ENCODE measurements at regions not wholly inside any gene's neighbourhood (a gene's known extent, or its start where the extent isn't known, plus 50 kb on each side); places are given as distances from the start of the nearest gene placed in this dataset.

DNA sequence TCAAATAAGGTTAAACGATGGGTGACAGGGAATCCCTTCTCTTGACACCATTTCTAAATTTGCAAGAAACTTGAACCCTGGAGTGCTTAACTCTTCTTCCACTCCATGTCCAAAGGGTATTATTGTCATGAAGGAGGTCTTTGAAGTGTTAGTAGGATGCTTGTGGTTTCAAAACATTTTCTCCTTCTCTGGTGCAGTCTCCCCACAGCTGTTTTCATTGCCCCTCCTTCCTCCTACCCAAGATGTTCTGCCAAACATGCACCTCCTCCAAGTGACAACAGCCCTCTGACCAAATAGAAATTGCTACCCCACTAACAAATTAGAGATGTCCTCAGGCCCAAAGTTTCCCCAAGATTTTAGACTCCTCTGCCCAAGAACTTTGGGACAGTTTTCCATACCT is 151.4 kb downstream of the POLR2M start:
- TF ChIP-seq, protein P1, sequence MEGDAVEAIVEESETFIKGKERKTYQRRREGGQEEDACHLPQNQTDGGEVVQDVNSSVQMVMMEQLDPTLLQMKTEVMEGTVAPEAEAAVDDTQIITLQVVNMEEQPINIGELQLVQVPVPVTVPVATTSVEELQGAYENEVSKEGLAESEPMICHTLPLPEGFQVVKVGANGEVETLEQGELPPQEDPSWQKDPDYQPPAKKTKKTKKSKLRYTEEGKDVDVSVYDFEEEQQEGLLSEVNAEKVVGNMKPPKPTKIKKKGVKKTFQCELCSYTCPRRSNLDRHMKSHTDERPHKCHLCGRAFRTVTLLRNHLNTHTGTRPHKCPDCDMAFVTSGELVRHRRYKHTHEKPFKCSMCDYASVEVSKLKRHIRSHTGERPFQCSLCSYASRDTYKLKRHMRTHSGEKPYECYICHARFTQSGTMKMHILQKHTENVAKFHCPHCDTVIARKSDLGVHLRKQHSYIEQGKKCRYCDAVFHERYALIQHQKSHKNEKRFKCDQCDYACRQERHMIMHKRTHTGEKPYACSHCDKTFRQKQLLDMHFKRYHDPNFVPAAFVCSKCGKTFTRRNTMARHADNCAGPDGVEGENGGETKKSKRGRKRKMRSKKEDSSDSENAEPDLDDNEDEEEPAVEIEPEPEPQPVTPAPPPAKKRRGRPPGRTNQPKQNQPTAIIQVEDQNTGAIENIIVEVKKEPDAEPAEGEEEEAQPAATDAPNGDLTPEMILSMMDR (IDR thresholded peaks at IDR 0.05; ENCODE audit: borderline replicate concordance, extremely low read depth, low read length, poor library complexity, severe bottlenecking) = no peak
- no peak for TF ChIP-seq EZH2 (IDR thresholded peaks at IDR 0.05; ENCODE audit: borderline replicate concordance, low read depth, low read length, severe bottlenecking)
